Stimulated activated CD8-positive, alpha-beta memory T cell treated with anti-CD3 and anti-CD28 coated beads, Interleukin-7, amount 100 ng/mL, for 48 hours (primary cell): ENCODE measurements at regions not wholly inside any gene's neighbourhood (a gene's known extent, or its start where the extent isn't known, plus 50 kb on each side); places are given as distances from the start of the nearest gene placed in this dataset.
"Not testable (repeated sequence)": the region's sequence is repeated elsewhere in the genome, so short reads cannot be mapped to it uniquely, and the experiment has no call there.

Source experiments
- DNase-seq, 2 donors: peaks; one replicate each; pipeline ENCODE4 v3.0.0-alpha.2; 2020; ENCODE audit warnings: low read depth in 1 of 2; ENCODE audit errors: extremely low read depth in 1 of 2

DNA sequence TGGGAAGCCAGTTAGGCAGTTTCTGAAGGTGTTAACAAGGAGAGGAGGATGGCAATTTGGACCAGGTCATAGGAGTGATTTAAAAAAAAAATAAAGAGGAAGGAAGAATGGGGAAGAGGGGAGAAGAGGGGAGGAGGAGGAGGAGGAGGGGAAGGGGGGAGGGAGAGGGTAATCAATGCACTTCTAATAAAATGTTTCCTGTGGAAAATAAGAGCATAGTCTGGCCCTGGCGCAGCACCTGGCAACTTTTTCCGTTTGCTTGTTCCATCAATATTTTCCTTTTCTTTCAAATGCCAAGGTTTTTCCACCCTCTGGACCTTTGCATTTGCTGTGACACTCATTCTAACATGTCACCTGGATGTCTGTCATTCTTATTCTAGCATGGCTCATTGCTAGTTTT lies 308.2 kb downstream of the PPP1R3A start:
- DNase-seq: no peak

GRCh38 chr7:113608782-113609181 lies 310.0 kb downstream of the PPP1R3A start:
- no peak for DNase-seq

DNA sequence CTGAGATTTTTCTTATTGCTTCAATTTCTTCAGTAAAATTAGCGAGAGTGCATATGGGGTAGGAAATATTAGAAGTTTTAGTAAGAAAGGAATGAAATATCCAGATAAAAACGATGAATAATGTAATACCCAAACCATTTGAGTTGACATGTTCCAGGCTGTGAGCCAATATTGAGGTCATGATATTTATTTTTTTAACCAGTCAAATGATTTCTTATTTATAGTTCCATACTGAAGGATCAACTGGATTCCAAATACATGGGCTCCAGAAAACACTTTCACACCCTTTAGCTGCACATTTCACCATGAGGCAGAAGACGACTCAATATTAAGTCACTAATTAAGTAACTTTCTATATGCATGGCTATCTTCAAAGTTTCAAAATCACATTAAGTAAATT lies 312.5 kb downstream of the PPP1R3A start:
- DNase-seq: no peak

DNA sequence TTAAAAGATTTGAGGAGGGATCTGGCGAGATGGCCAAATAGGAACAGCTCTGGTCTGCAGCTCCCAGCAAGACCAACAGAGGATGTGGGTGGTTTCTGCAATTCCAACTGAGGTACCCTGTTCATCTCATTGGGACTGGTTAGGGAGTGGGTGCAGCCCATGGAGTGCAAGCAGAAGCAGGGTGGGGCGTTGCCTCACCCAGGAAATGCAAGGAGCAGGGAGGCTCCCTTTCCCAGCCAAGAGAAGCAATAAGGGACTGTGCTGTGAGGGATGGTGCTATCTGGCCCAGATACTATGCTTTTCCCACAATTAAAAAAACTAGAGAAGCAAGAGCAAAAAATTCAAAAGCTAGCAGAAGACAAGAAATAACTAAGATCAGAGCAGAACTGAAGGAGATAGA lies 318.4 kb downstream of the PPP1R3A start:
- DNase-seq: not testable (repeated sequence)

GRCh38 chr7:113593455-113593854 lies 325.4 kb downstream of the PPP1R3A start:
- DNase-seq: not testable (repeated sequence)

DNA sequence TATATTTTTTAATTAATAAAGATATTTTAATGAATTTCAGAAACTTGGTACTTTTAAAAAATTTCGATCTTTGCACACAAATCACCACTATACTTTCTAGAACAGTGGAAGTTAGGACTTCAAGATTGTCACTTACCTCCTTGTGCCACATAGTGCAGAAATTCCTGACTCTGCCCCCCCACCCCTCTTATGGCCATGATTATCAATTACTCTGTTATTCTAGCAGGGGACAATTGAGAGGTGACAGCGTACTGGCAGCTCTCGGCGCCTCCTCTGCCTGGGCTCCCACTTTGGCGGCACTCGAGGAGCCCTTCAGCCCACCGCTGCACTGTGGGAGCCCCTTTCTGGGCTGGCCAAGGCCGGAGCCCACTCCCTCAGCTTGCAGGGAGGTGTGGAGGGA lies 325.9 kb downstream of the PPP1R3A start:
- not testable (repeated sequence) for DNase-seq

DNA sequence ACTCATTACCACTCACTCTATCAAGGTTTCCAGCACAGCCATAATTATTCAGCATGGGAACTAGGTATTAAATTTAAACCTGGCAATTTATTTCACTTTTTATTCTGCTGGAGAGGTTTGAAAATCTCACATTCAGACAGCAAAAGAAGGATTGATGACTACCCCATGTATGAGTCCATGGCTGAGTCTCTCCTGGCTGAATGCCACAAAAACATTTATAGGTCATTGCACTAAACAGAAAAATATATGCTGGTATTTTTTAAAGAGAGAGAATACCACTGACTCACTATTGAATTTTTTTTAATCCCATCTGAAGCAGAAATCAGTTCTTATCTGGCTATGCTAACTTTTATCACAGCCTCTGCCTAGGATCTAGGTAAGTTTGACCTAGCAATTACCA lies 336.3 kb downstream of the PPP1R3A start:
- no peak for DNase-seq

- DNase-seq: not testable (repeated sequence)
Measured at GRCh38 chr7:113563257-113563656, 355.6 kb downstream of the PPP1R3A start.

DNA sequence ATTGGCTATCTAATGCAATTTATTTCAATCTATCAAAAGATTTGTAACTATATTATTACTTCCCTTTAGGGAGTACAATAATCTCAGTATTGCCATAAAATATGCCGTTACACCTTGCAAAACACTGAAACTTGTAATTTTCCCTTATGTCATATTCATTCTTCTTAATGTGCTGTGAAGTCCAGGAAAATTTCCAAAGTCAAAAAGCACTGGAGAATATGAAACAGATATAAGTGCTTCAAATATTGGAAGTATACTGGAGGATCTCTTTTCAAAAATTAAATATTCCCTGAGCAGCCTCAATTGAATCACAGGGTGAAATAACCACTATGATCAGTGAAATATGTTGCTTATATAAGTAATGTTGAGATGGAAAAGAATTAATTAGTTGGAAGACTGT lies 356.0 kb downstream of the PPP1R3A start:
- no peak for DNase-seq

DNA sequence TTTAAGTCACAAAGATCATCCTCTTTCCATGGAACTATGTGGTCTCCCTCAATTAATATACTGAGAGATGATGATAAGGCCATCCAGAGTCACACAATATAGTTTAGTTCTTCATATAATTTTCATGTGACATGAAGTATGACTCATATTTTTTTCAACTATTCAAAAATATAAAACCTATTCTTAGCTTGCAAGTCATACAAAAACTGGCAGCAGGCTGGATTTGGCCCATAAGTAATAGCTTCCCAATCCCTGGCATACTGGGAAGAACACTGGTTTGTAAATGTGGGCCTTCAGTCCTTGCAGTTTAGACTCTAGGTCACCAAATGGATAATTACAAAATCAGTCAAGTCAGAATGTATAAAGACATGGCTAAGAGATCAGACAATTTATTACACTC lies 356.6 kb downstream of the PPP1R3A start:
- DNase-seq: no peak

DNA sequence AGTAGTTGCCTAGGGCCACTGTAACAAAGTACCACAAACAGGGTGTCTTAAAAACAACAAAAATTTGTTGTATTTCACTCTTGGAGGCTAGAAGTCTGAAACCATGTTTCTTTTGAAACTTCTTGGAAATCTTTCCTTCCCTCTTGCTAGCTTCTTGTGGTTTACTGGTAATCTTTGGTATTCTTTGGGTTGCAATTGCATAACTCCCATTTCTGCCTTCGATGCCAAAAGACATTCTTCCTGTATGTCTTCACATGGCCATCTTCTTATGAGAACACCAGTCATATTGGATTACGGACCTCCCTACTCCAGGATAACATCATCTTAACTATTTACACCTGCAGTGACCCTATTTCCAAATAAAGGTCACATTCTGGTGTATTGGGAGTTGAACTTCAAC lies 357.4 kb downstream of the PPP1R3A start:
- DNase-seq: no peak

DNA sequence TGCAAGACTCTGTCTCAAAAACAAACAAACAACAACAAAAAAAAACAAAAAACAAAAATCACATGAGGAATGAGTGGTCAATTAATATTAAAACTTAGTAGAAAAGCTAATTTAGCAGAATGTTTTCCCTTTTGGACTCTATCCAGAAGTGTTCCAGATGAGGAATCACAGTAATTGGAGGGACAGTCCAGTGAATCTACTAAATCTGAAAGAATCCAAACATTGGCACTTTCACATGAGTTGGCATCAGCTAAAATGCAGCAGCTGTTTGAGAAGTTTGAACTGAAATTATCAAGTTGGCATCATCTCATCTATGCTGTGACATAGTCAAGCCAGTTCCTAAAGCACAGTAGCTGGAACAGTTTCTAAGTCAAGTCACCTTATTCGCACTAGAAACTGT lies 367.8 kb downstream of the PPP1R3A start:
- DNase-seq: no peak

DNA sequence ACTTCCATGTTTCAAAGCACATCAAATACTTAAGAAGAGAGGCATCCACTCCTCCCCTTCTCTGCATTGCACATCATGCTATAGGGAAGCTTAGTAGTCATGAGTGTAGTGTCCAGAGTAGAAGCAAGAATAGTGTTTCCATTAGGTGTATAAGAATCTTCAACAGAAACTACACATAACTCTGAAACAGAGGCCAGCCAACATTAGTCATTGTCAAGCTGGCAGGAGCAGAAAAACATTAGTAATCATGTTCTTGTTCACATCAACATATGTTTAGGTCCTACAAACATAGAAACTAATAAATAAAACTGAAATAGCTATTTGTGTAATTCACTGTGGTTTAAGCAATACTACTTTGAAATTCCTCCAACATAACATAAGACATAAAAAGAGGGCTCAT lies 370.2 kb downstream of the PPP1R3A start:
- DNase-seq: no peak

GRCh38 chr7:113548137-113548536 lies 370.7 kb downstream of the PPP1R3A start:
- DNase-seq: no peak

DNA sequence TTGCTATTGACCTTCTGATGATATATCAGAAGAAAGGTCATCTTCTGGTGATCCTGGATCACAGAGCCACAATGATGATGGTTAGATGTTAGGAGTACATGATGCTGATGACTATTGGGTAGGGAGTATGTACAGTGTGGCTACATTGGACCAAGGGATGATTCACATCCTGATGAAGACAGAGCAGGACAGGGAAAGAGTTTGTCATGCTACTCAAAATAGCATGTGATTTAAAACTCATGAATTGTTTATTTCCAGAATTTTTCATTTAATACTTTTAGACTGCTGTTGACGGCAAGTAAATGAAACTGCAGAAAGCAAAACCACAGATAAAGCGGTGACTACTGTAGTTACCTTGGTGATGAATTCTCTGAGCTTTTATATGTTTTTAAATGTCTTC lies 397.3 kb downstream of the PPP1R3A start:
- DNase-seq: no peak

GRCh38 chr7:113519472-113519871 lies 399.3 kb downstream of the PPP1R3A start:
- DNase-seq: no peak

GRCh38 chr7:113504691-113505090 lies 386.3 kb upstream of the SMIM30 start:
- no peak for DNase-seq

- no peak for DNase-seq
Measured at GRCh38 chr7:113504142-113504541, 385.8 kb upstream of the SMIM30 start.

- not testable (repeated sequence) for DNase-seq
Measured at GRCh38 chr7:113496586-113496985, 378.2 kb upstream of the SMIM30 start.

GRCh38 chr7:113494797-113495566 lies 376.6 kb upstream of the SMIM30 start:
- not testable (repeated sequence) for DNase-seq

GRCh38 chr7:113491305-113491704 lies 373.0 kb upstream of the SMIM30 start:
- no peak for DNase-seq

- DNase-seq: no peak
Measured at GRCh38 chr7:113487925-113488731, 369.8 kb upstream of the SMIM30 start.
